ENCODE measurements at regions not wholly inside any gene's neighbourhood (a gene's known extent, or its start where the extent isn't known, plus 50 kb on each side); places are given as distances from the start of the nearest gene placed in this dataset.

- ATAC-seq (ENCODE audit: low read depth) = no peak
- no peak overlapping the region for H3K27ac Mint-ChIP-seq
- no peaks in the 10 kb centered on the region for H3K27me3 Mint-ChIP-seq
Observed at GRCh38 chr6:91970700-91971099, 1383.8 kb upstream of the MAP3K7 start.

GRCh38 chr6:91965872-91966271 lies 1379.0 kb upstream of the MAP3K7 start:
- Mint-ChIP-seq H3K36me3 (ENCODE audit: low read depth) (no peaks in the 10 kb centered on the region), H3K27ac (no peak overlapping the region), H3K4me1 (no peaks in the 10 kb centered on the region), H3K27me3 (no peaks in the 10 kb centered on the region), H3K9me3 (peaks cover 15% of the 10 kb centered on the region), H3K4me3 (no peak overlapping the region)
- no peak for TF ChIP-seq CTCF (IDR thresholded peaks at IDR 0.05)
- intact Hi-C loops (cut with micrococcal nuclease) = no loop called here
- CTCF ChIA-PET = no interaction called here
- POLR2A ChIA-PET = no interaction called here
- no peak for ATAC-seq (ENCODE audit: low read depth)
- no peak for DNase-seq

More at GRCh38 chr6:91970700-91971099, 1383.8 kb upstream of the MAP3K7 start:
- Mint-ChIP-seq H3K9me3 (peaks cover 13% of the 10 kb centered on the region), H3K4me3 (no peak overlapping the region), H3K36me3 (ENCODE audit: low read depth) (no peaks in the 10 kb centered on the region), H3K4me1 (no peaks in the 10 kb centered on the region)
- POLR2A ChIA-PET = no interaction called here
- DNase-seq = no peak
- CTCF ChIA-PET = no interaction called here
- intact Hi-C loops (cut with micrococcal nuclease) = no loop called here
- TF ChIP-seq CTCF (IDR thresholded peaks at IDR 0.05) = no peak

- no peaks in the 10 kb centered on the region for H3K36me3 Mint-ChIP-seq (ENCODE audit: low read depth)
- ATAC-seq (ENCODE audit: low read depth) (no peak), DNase-seq (no peak)
- no peak for TF ChIP-seq CTCF (IDR thresholded peaks at IDR 0.05)
- intact Hi-C loops (cut with micrococcal nuclease) = no loop called here
- ChIA-PET CTCF (no interaction called here), POLR2A (no interaction called here)
- no peaks in the 10 kb centered on the region for H3K4me1 Mint-ChIP-seq
- H3K27ac Mint-ChIP-seq = no peak overlapping the region
- no peaks in the 10 kb centered on the region for H3K27me3 Mint-ChIP-seq
- peaks cover 22% of the 10 kb centered on the region for H3K9me3 Mint-ChIP-seq
- no peak overlapping the region for H3K4me3 Mint-ChIP-seq
Observed at GRCh38 chr6:91961671-91962070, 1374.8 kb upstream of the MAP3K7 start.

GRCh38 chr6:91961236-91961635 lies 1374.4 kb upstream of the MAP3K7 start:
- Mint-ChIP-seq H3K27ac (no peak overlapping the region), H3K4me1 (no peaks in the 10 kb centered on the region), H3K36me3 (ENCODE audit: low read depth) (no peaks in the 10 kb centered on the region), H3K4me3 (no peak overlapping the region), H3K27me3 (no peaks in the 10 kb centered on the region), H3K9me3 (peaks cover 19% of the 10 kb centered on the region)
- ChIA-PET CTCF (no interaction called here), POLR2A (no interaction called here)
- DNase-seq (no peak), ATAC-seq (ENCODE audit: low read depth) (no peak)
- intact Hi-C loops (cut with micrococcal nuclease) = no loop called here
- TF ChIP-seq CTCF (IDR thresholded peaks at IDR 0.05) = no peak

- Mint-ChIP-seq H3K9me3 (peaks cover 10% of the 10 kb centered on the region), H3K4me3 (no peak overlapping the region), H3K36me3 (ENCODE audit: low read depth) (no peaks in the 10 kb centered on the region), H3K27me3 (no peaks in the 10 kb centered on the region), H3K4me1 (no peaks in the 10 kb centered on the region), H3K27ac (no peak overlapping the region)
- POLR2A ChIA-PET = no interaction called here
- intact Hi-C loops (cut with micrococcal nuclease) = no loop called here
- DNase-seq = no peak
- no peak for ATAC-seq (ENCODE audit: low read depth)
- CTCF ChIA-PET = no interaction called here
- TF ChIP-seq CTCF (IDR thresholded peaks at IDR 0.05) = no peak
Observed at GRCh38 chr6:91941838-91942237, 1355.0 kb upstream of the MAP3K7 start.

Data from activated B cell treated with CpG ODN at 0.5 μM for 24 hours (primary cell).